Mucosa of descending colon (tissue), 3 donors: ENCODE measurements at regions not wholly inside any gene's neighbourhood (a gene's known extent, or its start where the extent isn't known, plus 50 kb on each side); places are given as distances from the start of the nearest gene placed in this dataset.
A peak's percentile ranks its signal among the peaks of the same experiment; 100 is the strongest.

ENCODE experiments used
- ATAC-seq: fragments of 200-7000 bp; cut with Tn5 transposase; one replicate; pipeline ENCODE4 v1.9.1; 2020; ENCODE audit warnings: mild to moderate bottlenecking, moderate library complexity
- DNase-seq, 3 donors: peaks; one replicate each; pipeline ENCODE4 v3.0.0-alpha.2; 2020
- H3K36me3 ChIP-seq: fragments of 200-600 bp; one replicate; pipeline ENCODE4 v1.8.0; 2021; ENCODE audit warnings: low read depth, mild to moderate bottlenecking
- H3K4me1 ChIP-seq: fragments of 200-600 bp; one replicate; pipeline ENCODE4 v1.8.0; 2021; ENCODE audit warnings: low read depth, mild to moderate bottlenecking
- H3K4me3 ChIP-seq: fragments of 200-600 bp; one replicate; pipeline ENCODE4 v1.8.0; 2021; ENCODE audit warnings: mild to moderate bottlenecking
- H3K9me3 ChIP-seq: fragments of 200-600 bp; one replicate; pipeline ENCODE4 v1.8.0; 2021; ENCODE audit warnings: mild to moderate bottlenecking
- CTCF ChIP-seq: fragments of 200-600 bp; IDR thresholded peaks from one replicate; pipeline ENCODE4 v1.8.0; 2022; ENCODE audit warnings: antibody characterized with exemption, mild to moderate bottlenecking
- intact Hi-C, 2 donors: fragments of 100-400 bp; cut with DNase I in 1 of 2; cut with micrococcal nuclease in 1 of 2; formaldehyde crosslinking; loops; one replicate each; pipeline versions ENCODE4 v1.11.0 to v1.11.1; 2022; cut with DNase I, micrococcal nuclease
- donor health status: DM: no; HTN: no; CAD: no; lungs with moderate emphysema.
- donor health status: DM: no; HTN: no; CAD: no.
- donor health status: DM: no; HTN: yes; CAD: no.

GRCh38 chr21:43280949-43281633, 112.3 kb downstream of the CRYAA start:
- intact Hi-C loops: no loop called here
- no peak for TF ChIP-seq CTCF
- Histone ChIP-seq H3K4me1 (peaks cover 5% of the 10 kb centered on the region), H3K9me3 (no peaks in the 10 kb centered on the region), H3K36me3 (no peaks in the 10 kb centered on the region), H3K4me3 (no peak overlapping the region)
- DNase-seq: peak in 1 of 3 donors; percentile 43
- no peak for ATAC-seq

- Histone ChIP-seq H3K36me3 (no peaks in the 10 kb centered on the region), H3K9me3 (no peaks in the 10 kb centered on the region), H3K4me1 (peaks cover 5% of the 10 kb centered on the region), H3K4me3 (no peak overlapping the region)
- ATAC-seq (no peak), DNase-seq (peak in 1 of 3 donors; percentile 40)
- TF ChIP-seq CTCF: no peak
- intact Hi-C loops: no loop called here
These were observed 110.7 kb downstream of the CRYAA start for GRCh38 chr21:43279578-43279894.

GRCh38 chr21:43278766-43279577, 110.2 kb downstream of the CRYAA start:
- H3K4me3 ChIP-seq: no peak overlapping the region
- DNase-seq (peak in 1 of 3 donors; percentile 34), ATAC-seq (no peak)
- H3K4me1 ChIP-seq: peaks cover 5% of the 10 kb centered on the region
- no peak for TF ChIP-seq CTCF
- no peaks in the 10 kb centered on the region for H3K9me3 ChIP-seq
- intact Hi-C loops: no loop called here
- H3K36me3 ChIP-seq: no peaks in the 10 kb centered on the region

GRCh38 chr21:43278359-43278758, 109.6 kb downstream of the CRYAA start:
- Histone ChIP-seq H3K36me3 (no peaks in the 10 kb centered on the region), H3K4me1 (peaks cover 5% of the 10 kb centered on the region), H3K9me3 (no peaks in the 10 kb centered on the region), H3K4me3 (no peak overlapping the region)
- DNase-seq (peak; percentile 39 to 56 (median 50)), ATAC-seq (peak; percentile 71)
- TF ChIP-seq CTCF: no peak
- intact Hi-C loops: no loop called here

GRCh38 chr21:43277481-43278351, 108.9 kb downstream of the CRYAA start:
- ATAC-seq (peak; percentile 47), DNase-seq (peak in 2 of 3 donors; percentile 22 to 37)
- Histone ChIP-seq H3K4me1 (peaks cover 5% of the 10 kb centered on the region), H3K9me3 (no peaks in the 10 kb centered on the region), H3K36me3 (no peaks in the 10 kb centered on the region), H3K4me3 (no peak overlapping the region)
- intact Hi-C loops: no loop called here
- TF ChIP-seq CTCF: no peak
